ENCODE measurements at regions not wholly inside any gene's neighbourhood (a gene's known extent, or its start where the extent isn't known, plus 50 kb on each side); places are given as distances from the start of the nearest gene placed in this dataset.

DNA sequence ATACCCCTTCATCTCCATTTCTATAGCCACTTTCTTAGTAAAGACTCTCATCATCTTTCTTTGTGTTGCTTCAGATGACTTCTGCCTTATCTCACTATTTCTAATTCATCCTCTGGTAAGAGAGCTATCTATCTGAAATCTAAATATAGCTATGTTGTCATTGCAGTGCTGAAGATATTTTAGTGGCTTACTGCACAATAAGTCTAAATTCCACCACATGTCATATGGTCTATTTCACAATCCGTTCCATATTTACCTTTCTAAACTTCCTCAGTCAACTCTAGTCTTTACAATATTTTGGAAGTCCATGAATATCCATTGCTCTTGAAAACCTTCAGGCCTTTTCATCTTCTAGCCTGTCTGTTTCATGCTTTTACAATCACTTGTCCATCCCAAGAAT lies 465.1 kb upstream of the SLC10A2 start:
- H3K4me1 ChIP-seq (replicated peaks in 1 of 2) = no peaks in the 10 kb centered on the region
- H3K36me3 ChIP-seq (replicated peaks in 1 of 2) = no peaks in the 10 kb centered on the region
- H3K4me3 ChIP-seq = no peak overlapping the region
- no peaks in the 10 kb centered on the region for H3K9me3 ChIP-seq (replicated peaks in 1 of 3)
- intact Hi-C loops (cut with DNase I) = no loop called here
- no peak for DNase-seq
- WGBS, 4 donors = 54 to 68% (median 60%) methylated on average over 1 of the region's 1 CpG
- no peaks in the 10 kb centered on the region for H3K27me3 ChIP-seq
- H3K27ac ChIP-seq = no peak overlapping the region
- TF ChIP-seq CTCF (IDR thresholded peaks at IDR 0.05) = no peak
- no peak for TF ChIP-seq POLR2A (IDR thresholded peaks at IDR 0.05)

GRCh38 chr13:103528437-103528836 lies 462.2 kb upstream of the SLC10A2 start:
- no peak overlapping the region for H3K27ac ChIP-seq
- no peaks in the 10 kb centered on the region for H3K4me1 ChIP-seq (replicated peaks in 1 of 2)
- intact Hi-C loops (cut with DNase I) = no loop called here
- H3K27me3 ChIP-seq = no peaks in the 10 kb centered on the region
- no peak overlapping the region for H3K4me3 ChIP-seq
- DNase-seq = no peak
- H3K36me3 ChIP-seq (replicated peaks in 1 of 2) = no peaks in the 10 kb centered on the region
- H3K9me3 ChIP-seq (replicated peaks in 1 of 3) = no peaks in the 10 kb centered on the region
- TF ChIP-seq CTCF (IDR thresholded peaks at IDR 0.05) = no peak
- TF ChIP-seq POLR2A (IDR thresholded peaks at IDR 0.05) = no peak
- 52 to 66% (median 62%) methylated on average over 2 of the region's 2 CpGs for WGBS, 4 donors

- Histone ChIP-seq H3K27me3 (no peaks in the 10 kb centered on the region), H3K4me3 (no peak overlapping the region), H3K36me3 (replicated peaks in 1 of 2) (no peaks in the 10 kb centered on the region), H3K9me3 (replicated peaks in 1 of 3) (no peaks in the 10 kb centered on the region), H3K4me1 (replicated peaks in 1 of 2) (no peaks in the 10 kb centered on the region), H3K27ac (no peak overlapping the region)
- no peak for DNase-seq
- intact Hi-C loops (cut with DNase I) = no loop called here
- 84 to 100% (median 94%) methylated on average over 1 of the region's 1 CpG for WGBS, 4 donors
- TF ChIP-seq CTCF (IDR thresholded peaks at IDR 0.05) = no peak
- TF ChIP-seq POLR2A (IDR thresholded peaks at IDR 0.05) = no peak
These were observed 459.3 kb upstream of the SLC10A2 start for GRCh38 chr13:103525530-103525929.

DNA sequence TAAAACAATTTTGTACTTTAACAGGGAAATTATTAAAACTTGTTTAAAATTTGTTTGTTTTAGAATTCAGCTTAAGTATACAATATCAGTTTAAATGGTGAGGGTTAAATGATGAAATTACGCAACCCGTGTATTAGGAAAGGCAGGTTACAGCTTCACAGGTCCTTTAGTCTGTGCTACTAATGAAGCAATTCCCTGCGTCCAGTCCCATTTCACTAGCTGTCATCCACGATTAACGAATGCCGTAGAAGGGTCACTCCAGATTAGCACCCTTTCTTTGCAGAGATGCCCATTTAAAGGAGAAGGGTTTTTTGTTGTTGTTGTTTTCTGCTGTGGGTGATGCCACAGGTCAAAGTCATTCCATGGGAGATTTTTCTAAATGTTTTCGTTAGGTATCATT lies 457.6 kb upstream of the SLC10A2 start:
- no peak overlapping the region for H3K27ac ChIP-seq
- H3K9me3 ChIP-seq (replicated peaks in 1 of 3) = no peaks in the 10 kb centered on the region
- no peak overlapping the region for H3K4me3 ChIP-seq
- intact Hi-C loops (cut with DNase I) = no loop called here
- no peaks in the 10 kb centered on the region for H3K27me3 ChIP-seq
- DNase-seq = no peak
- no peak for TF ChIP-seq CTCF (IDR thresholded peaks at IDR 0.05)
- no peak for TF ChIP-seq POLR2A (IDR thresholded peaks at IDR 0.05)
- H3K4me1 ChIP-seq (replicated peaks in 1 of 2) = no peaks in the 10 kb centered on the region
- 73 to 81% (median 76%) methylated on average over 7 of the region's 7 CpGs for WGBS, 4 donors
- no peaks in the 10 kb centered on the region for H3K36me3 ChIP-seq (replicated peaks in 1 of 2)
